ENCODE measurements at regions not wholly inside any gene's neighbourhood (a gene's known extent, or its start where the extent isn't known, plus 50 kb on each side); places are given as distances from the start of the nearest gene placed in this dataset.

- TF ChIP-seq CTCF (IDR thresholded peaks at IDR 0.05; ENCODE audit: extremely low read depth, missing control alignments): no peak
- no peak for DNase-seq (ENCODE audit: low spot score)
These were observed 125.9 kb upstream of the ANKRD55 start for GRCh38 chr5:56358703-56359681.

GRCh38 chr5:56358046-56358445 lies 124.9 kb upstream of the ANKRD55 start:
- DNase-seq (ENCODE audit: low spot score): no peak

GRCh38 chr5:56357426-56357825 lies 124.3 kb upstream of the ANKRD55 start:
- no peak for DNase-seq (ENCODE audit: low spot score)
- no peak for TF ChIP-seq CTCF (IDR thresholded peaks at IDR 0.05; ENCODE audit: extremely low read depth, missing control alignments)

More at GRCh38 chr5:56358046-56358445, 124.9 kb upstream of the ANKRD55 start:
- TF ChIP-seq CTCF (IDR thresholded peaks at IDR 0.05; ENCODE audit: extremely low read depth, missing control alignments): no peak

GRCh38 chr5:56356836-56357160 lies 123.7 kb upstream of the ANKRD55 start:
- DNase-seq (ENCODE audit: low spot score): no peak
- TF ChIP-seq CTCF (IDR thresholded peaks at IDR 0.05; ENCODE audit: extremely low read depth, missing control alignments): no peak

- TF ChIP-seq CTCF (IDR thresholded peaks at IDR 0.05; ENCODE audit: extremely low read depth, missing control alignments): no peak
- no peak for DNase-seq (ENCODE audit: low spot score)
These were observed 123.1 kb upstream of the ANKRD55 start for GRCh38 chr5:56356121-56356835.

- no peak for TF ChIP-seq CTCF (IDR thresholded peaks at IDR 0.05; ENCODE audit: extremely low read depth, missing control alignments)
- DNase-seq (ENCODE audit: low spot score): no peak
These were observed 121.7 kb upstream of the ANKRD55 start for GRCh38 chr5:56354836-56355235.

All from GM20000 (cell line).